ENCODE measurements at regions not wholly inside any gene's neighbourhood (a gene's known extent, or its start where the extent isn't known, plus 50 kb on each side); places are given as distances from the start of the nearest gene placed in this dataset.
"Not testable (repeated sequence)": the region's sequence is repeated elsewhere in the genome, so short reads cannot be mapped to it uniquely, and the experiment has no call there.

DNA sequence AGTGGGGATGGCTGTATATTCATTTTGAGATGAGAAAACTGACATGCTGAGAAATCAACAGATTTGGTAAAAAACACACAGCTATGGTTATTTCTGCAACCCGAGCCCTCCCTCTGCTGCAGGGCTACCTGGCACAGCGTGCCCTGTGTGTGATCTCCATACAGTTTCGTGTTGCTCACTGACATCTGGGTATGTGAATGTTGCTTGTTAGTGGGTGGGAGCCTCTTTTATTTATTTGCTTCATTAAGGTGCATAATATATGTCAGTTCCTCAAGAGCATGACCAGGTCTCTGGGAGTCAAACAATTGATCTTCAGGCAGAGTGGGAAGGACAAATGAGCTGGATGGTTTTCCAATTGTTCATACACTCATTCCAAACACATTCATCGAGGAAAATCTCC lies 139.1 kb upstream of the FHL2 start:
- H3F3A ChIP-seq (ENCODE audit: low read length, unreplicated experiment) = no peaks in the 10 kb centered on the region
- no peaks in the 10 kb centered on the region for H4K20me1 ChIP-seq (ENCODE audit: low read length)
- no peak overlapping the region for H3K4me2 ChIP-seq (ENCODE audit: low read length)
- intact Hi-C loops (cut with micrococcal nuclease) = no loop called here
- TF ChIP-seq EZH2 (IDR thresholded peaks at IDR 0.05; ENCODE audit: low read length, unreplicated experiment) = no peak
- TF ChIP-seq, protein P1, sequence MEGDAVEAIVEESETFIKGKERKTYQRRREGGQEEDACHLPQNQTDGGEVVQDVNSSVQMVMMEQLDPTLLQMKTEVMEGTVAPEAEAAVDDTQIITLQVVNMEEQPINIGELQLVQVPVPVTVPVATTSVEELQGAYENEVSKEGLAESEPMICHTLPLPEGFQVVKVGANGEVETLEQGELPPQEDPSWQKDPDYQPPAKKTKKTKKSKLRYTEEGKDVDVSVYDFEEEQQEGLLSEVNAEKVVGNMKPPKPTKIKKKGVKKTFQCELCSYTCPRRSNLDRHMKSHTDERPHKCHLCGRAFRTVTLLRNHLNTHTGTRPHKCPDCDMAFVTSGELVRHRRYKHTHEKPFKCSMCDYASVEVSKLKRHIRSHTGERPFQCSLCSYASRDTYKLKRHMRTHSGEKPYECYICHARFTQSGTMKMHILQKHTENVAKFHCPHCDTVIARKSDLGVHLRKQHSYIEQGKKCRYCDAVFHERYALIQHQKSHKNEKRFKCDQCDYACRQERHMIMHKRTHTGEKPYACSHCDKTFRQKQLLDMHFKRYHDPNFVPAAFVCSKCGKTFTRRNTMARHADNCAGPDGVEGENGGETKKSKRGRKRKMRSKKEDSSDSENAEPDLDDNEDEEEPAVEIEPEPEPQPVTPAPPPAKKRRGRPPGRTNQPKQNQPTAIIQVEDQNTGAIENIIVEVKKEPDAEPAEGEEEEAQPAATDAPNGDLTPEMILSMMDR (conservative IDR thresholded peaks at IDR 0.05; ENCODE audit: low read depth, low read length) = no peak
- no peak for TF ChIP-seq EZH2phosphoT487 (IDR thresholded peaks at IDR 0.05; ENCODE audit: borderline replicate concordance, low read length)
- no TSS peak for BruUV-seq (replicated peaks)
- no peaks in the 10 kb centered on the region for H3K4me1 ChIP-seq (ENCODE audit: insufficient read depth, low read length)
- no peak overlapping the region for H3K27ac ChIP-seq (ENCODE audit: low read length)
- POLR2A ChIA-PET (ENCODE audit: unreplicated experiment) = no interaction called here
- CTCF ChIA-PET = no interaction called here
- DNase-seq (no peak), ATAC-seq (no peak)
- no peaks in the 10 kb centered on the region for H3K9me3 ChIP-seq (ENCODE audit: low read length)
- no peaks in the 10 kb centered on the region for H3K27me3 ChIP-seq (ENCODE audit: low read length)
- H3K79me2 ChIP-seq (ENCODE audit: low read length) = no peaks in the 10 kb centered on the region
- no peak overlapping the region for H2AFZ ChIP-seq (ENCODE audit: low read length)
- no peaks in the 10 kb centered on the region for H3K9me2 ChIP-seq (replicated peaks; ENCODE audit: low read length)
- no peaks in the 10 kb centered on the region for H3K36me3 ChIP-seq (ENCODE audit: low read depth, low read length)
- no peak overlapping the region for H3K9ac ChIP-seq (ENCODE audit: low read length)
- H3K4me3 ChIP-seq (ENCODE audit: low read length) = no peak overlapping the region

DNA sequence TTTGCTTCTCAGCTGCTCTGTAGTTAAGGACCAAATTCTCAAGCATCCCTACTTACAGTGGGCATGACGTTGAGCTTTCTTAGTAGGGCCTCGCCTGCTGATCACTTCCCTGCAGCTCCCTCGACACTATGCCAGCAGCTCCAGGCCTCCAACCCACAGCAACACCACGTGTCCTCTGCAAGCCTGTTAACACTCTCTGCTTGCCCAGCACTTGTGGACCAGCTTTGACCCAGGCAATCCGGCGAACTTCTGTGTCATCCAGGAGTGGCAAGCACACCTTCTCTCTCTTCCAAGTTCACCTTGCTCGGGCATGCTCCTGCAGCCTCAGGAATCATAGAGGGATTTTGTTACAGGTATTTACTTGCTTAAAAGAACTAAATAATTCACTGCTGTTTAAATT lies 138.6 kb upstream of the FHL2 start:
- H3F3A ChIP-seq (ENCODE audit: low read length, unreplicated experiment) = no peaks in the 10 kb centered on the region
- no peak overlapping the region for H2AFZ ChIP-seq (ENCODE audit: low read length)
- H3K9ac ChIP-seq (ENCODE audit: low read length) = no peak overlapping the region
- H3K36me3 ChIP-seq (ENCODE audit: low read depth, low read length) = no peaks in the 10 kb centered on the region
- POLR2A ChIA-PET (ENCODE audit: unreplicated experiment) = no interaction called here
- no peak overlapping the region for H3K4me2 ChIP-seq (ENCODE audit: low read length)
- CTCF ChIA-PET = no interaction called here
- no peak overlapping the region for H3K4me3 ChIP-seq (ENCODE audit: low read length)
- no peaks in the 10 kb centered on the region for H3K79me2 ChIP-seq (ENCODE audit: low read length)
- BruUV-seq (replicated peaks) = no TSS peak
- H3K9me3 ChIP-seq (ENCODE audit: low read length) = no peaks in the 10 kb centered on the region
- intact Hi-C loops (cut with micrococcal nuclease) = no loop called here
- no peaks in the 10 kb centered on the region for H3K9me2 ChIP-seq (replicated peaks; ENCODE audit: low read length)
- DNase-seq (no peak), ATAC-seq (no peak)
- TF ChIP-seq, protein P1 (conservative IDR thresholded peaks at IDR 0.05; ENCODE audit: low read depth, low read length) = no peak
- TF ChIP-seq EZH2 (IDR thresholded peaks at IDR 0.05; ENCODE audit: low read length, unreplicated experiment) (no peak), EZH2phosphoT487 (IDR thresholded peaks at IDR 0.05; ENCODE audit: borderline replicate concordance, low read length) (no peak)
- H3K27me3 ChIP-seq (ENCODE audit: low read length) = no peaks in the 10 kb centered on the region
- H3K27ac ChIP-seq (ENCODE audit: low read length) = no peak overlapping the region
- no peaks in the 10 kb centered on the region for H3K4me1 ChIP-seq (ENCODE audit: insufficient read depth, low read length)
- no peaks in the 10 kb centered on the region for H4K20me1 ChIP-seq (ENCODE audit: low read length)

DNA sequence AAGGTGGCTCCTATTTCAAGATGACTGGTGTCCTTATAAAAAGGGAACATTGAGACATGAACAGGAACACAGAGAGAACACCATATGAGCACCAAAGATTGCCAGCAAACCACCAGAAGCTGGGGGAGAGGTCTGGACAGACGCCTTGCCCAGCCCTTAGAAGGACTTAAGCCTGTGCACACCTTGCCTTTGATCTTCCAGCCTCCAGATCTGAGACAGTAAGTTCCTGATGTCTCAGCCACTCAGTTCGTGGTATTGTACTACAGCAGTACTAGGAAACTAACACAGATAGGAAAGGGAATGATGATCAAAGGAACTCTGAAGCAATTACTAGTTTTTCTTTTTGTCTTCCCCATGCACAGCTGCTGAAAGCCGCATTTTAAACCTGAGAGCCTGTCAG lies 137.3 kb upstream of the FHL2 start:
- Histone ChIP-seq H3K27me3 (ENCODE audit: low read length) (no peaks in the 10 kb centered on the region), H4K20me1 (ENCODE audit: low read length) (no peaks in the 10 kb centered on the region), H3K36me3 (ENCODE audit: low read depth, low read length) (no peaks in the 10 kb centered on the region), H3K4me1 (ENCODE audit: insufficient read depth, low read length) (no peaks in the 10 kb centered on the region), H3F3A (ENCODE audit: low read length, unreplicated experiment) (no peaks in the 10 kb centered on the region), H3K4me2 (ENCODE audit: low read length) (no peak overlapping the region), H3K9me3 (ENCODE audit: low read length) (no peaks in the 10 kb centered on the region), H3K79me2 (ENCODE audit: low read length) (no peaks in the 10 kb centered on the region), H3K9ac (ENCODE audit: low read length) (no peak overlapping the region), H3K27ac (ENCODE audit: low read length) (no peak overlapping the region), H3K9me2 (replicated peaks; ENCODE audit: low read length) (no peaks in the 10 kb centered on the region), H2AFZ (ENCODE audit: low read length) (no peak overlapping the region), H3K4me3 (ENCODE audit: low read length) (no peak overlapping the region)
- no TSS peak for BruUV-seq (replicated peaks)
- CTCF ChIA-PET = no interaction called here
- TF ChIP-seq EZH2phosphoT487 (IDR thresholded peaks at IDR 0.05; ENCODE audit: borderline replicate concordance, low read length) (no peak), EZH2 (IDR thresholded peaks at IDR 0.05; ENCODE audit: low read length, unreplicated experiment) (no peak)
- TF ChIP-seq, protein P1 (conservative IDR thresholded peaks at IDR 0.05; ENCODE audit: low read depth, low read length) = no peak
- ATAC-seq (no peak), DNase-seq (no peak)
- intact Hi-C loops (cut with micrococcal nuclease) = no loop called here
- POLR2A ChIA-PET (ENCODE audit: unreplicated experiment) = no interaction called here

DNA sequence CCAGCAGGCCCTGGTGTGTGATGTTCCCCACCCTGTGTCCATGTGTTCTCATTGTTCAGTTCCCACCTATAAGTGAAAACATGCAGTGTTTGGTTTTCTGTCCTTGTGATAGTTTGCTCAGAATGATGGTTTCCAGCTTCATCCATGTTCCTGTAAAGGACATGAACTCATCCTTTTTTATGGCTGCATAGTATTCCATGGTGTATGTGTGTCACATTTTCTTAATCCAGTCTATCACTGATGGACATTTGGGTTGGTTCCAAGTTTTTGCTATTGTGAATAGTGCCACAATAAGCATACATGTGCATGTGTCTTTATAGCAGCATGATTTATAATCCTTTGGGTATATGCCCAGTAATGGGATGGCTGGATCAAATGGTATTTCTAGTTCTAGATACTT lies 130.4 kb upstream of the FHL2 start:
- BruUV-seq (replicated peaks); H4K20me1 ChIP-seq (ENCODE audit: low read length); H3K27ac ChIP-seq (ENCODE audit: low read length); H3F3A ChIP-seq (ENCODE audit: low read length, unreplicated experiment); ATAC-seq; H3K4me2 ChIP-seq (ENCODE audit: low read length); H3K79me2 ChIP-seq (ENCODE audit: low read length); intact Hi-C loops (cut with micrococcal nuclease); DNase-seq; H3K27me3 ChIP-seq (ENCODE audit: low read length); H3K36me3 ChIP-seq (ENCODE audit: low read depth, low read length); H3K4me3 ChIP-seq (ENCODE audit: low read length); H3K4me1 ChIP-seq (ENCODE audit: insufficient read depth, low read length); POLR2A ChIA-PET (ENCODE audit: unreplicated experiment); CTCF ChIA-PET; H3K9me2 ChIP-seq (replicated peaks; ENCODE audit: low read length); H2AFZ ChIP-seq (ENCODE audit: low read length); H3K9me3 ChIP-seq (ENCODE audit: low read length); H3K9ac ChIP-seq (ENCODE audit: low read length): not testable (repeated sequence)

Data from PC-3 (cell line).